Neural progenitor cell (in vitro differentiated cells): ENCODE measurements at regions not wholly inside any gene's neighbourhood (a gene's known extent, or its start where the extent isn't known, plus 50 kb on each side); places are given as distances from the start of the nearest gene placed in this dataset.

ENCODE experiments used
- DNase-seq: peaks from one replicate; pipeline ENCODE4 v3.0.0-alpha.2; 2016; ENCODE audit warnings: low spot score
- H2AFZ ChIP-seq: fragments of 200-600 bp; sonication (generic); replicated peaks from 2 replicates; pipeline ENCODE4 v1.6.1; 2016; ENCODE audit warnings: antibody characterized with exemption
- H3F3A ChIP-seq: fragments of 200-600 bp; sonication (generic); 2 replicates; pipeline ENCODE4 v1.6.1; 2016; ENCODE audit warnings: antibody characterized with exemption, low read depth
- H3K27ac ChIP-seq: fragments of 200-600 bp; sonication (generic); 2 replicates; pipeline ENCODE4 v1.5.1; 2016; ENCODE audit warnings: mild to moderate bottlenecking
- H3K27me3 ChIP-seq: fragments of 200-600 bp; sonication (generic); 2 replicates; pipeline ENCODE4 v1.6.1; 2016; ENCODE audit warnings: mild to moderate bottlenecking, moderate library complexity
- H3K36me3 ChIP-seq: fragments of 200-600 bp; sonication (generic); 2 replicates; pipeline ENCODE4 v1.5.1; 2016
- H3K4me1 ChIP-seq: fragments of 200-600 bp; sonication (generic); 2 replicates; pipeline ENCODE4 v1.6.1; 2016; ENCODE audit warnings: mixed run types
- H3K4me2 ChIP-seq: fragments of 200-600 bp; sonication (generic); 2 replicates; pipeline ENCODE4 v1.6.1; 2016
- H3K4me3 ChIP-seq: fragments of 200-600 bp; sonication (generic); 2 replicates; pipeline ENCODE4 v1.5.1; 2016
- H3K79me2 ChIP-seq: fragments of 200-600 bp; sonication (generic); 2 replicates; pipeline ENCODE4 v1.6.1; 2016; ENCODE audit warnings: low read depth
- H3K9ac ChIP-seq: fragments of 200-600 bp; sonication (generic); 2 replicates; pipeline ENCODE4 v1.6.1; 2016
- H3K9me3 ChIP-seq: fragments of 200-600 bp; sonication (generic); 2 replicates; pipeline ENCODE4 v1.5.1; 2016; ENCODE audit warnings: low read depth
- H4K20me1 ChIP-seq: fragments of 200-600 bp; sonication (generic); 2 replicates; pipeline ENCODE4 v1.6.1; 2016; ENCODE audit warnings: low read depth
- H3K27ac Mint-ChIP-seq: 3 replicates; pipeline ENCODE4 v1.8.0; 2021; ENCODE audit warnings: mixed read lengths
- H3K27me3 Mint-ChIP-seq: 2 replicates; pipeline ENCODE4 v1.8.0; 2022; ENCODE audit warnings: low read depth, mild to moderate bottlenecking, inconsistent platforms, moderate library complexity, mixed read lengths; ENCODE audit not compliant: insufficient read depth
- H3K36me3 Mint-ChIP-seq: 3 replicates; pipeline ENCODE4 v1.8.0; 2021; ENCODE audit warnings: mixed read lengths
- H3K4me1 Mint-ChIP-seq: 3 replicates; pipeline ENCODE4 v1.8.0; 2021; ENCODE audit warnings: mixed read lengths
- H3K4me3 Mint-ChIP-seq: 3 replicates; pipeline ENCODE4 v1.8.0; 2021; ENCODE audit warnings: mild to moderate bottlenecking, moderate library complexity, mixed read lengths
- H3K9me3 Mint-ChIP-seq: 3 replicates; pipeline ENCODE4 v1.8.0; 2020; ENCODE audit warnings: mixed read lengths
- EZH2 ChIP-seq: fragments of 200-600 bp; sonication (generic); IDR thresholded peaks from 2 replicates; pipeline ENCODE4 v1.6.1; 2017; ENCODE audit warnings: antibody characterized with exemption, mild to moderate bottlenecking, moderate library complexity
- EZH2phosphoT487 ChIP-seq: fragments of 200-600 bp; sonication (generic); IDR thresholded peaks from 2 replicates; pipeline ENCODE4 v1.6.1; 2017; ENCODE audit warnings: antibody characterized with exemption
- TF ChIP-seq, protein P1 (sequence below): fragments of 200-600 bp; sonication (generic); IDR thresholded peaks from 2 replicates; pipeline ENCODE4 v1.5.1; 2017; ENCODE audit warnings: antibody characterized with exemption, mild to moderate bottlenecking

DNA sequence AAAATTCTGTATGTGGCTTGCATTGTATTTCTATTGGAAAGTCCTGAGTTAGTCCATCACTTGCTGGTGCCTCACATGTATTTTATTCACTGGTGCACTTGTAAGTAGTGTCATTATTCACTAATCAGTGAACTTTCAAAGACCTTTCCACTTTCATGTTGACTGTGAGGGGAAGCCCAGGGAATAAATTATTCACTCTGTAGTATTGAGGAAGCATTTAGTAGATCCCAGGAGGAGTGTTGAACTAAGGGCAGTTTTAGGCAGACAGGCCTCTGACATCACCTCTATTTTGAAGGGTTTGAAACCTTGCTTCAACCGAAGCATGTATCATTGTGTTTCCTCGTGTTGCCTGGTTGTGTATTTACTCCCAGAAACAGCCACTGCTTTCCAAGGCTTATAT is 705.4 kb upstream of the RIOK2 start:
- Histone ChIP-seq H3K4me1 (no peaks in the 10 kb centered on the region), H4K20me1 (no peaks in the 10 kb centered on the region), H3K27ac (no peak overlapping the region), H3K9ac (no peak overlapping the region), H3K9me3 (no peaks in the 10 kb centered on the region), H3K4me3 (no peak overlapping the region), H3K79me2 (no peaks in the 10 kb centered on the region), H3F3A (no peaks in the 10 kb centered on the region), H3K4me2 (no peak overlapping the region), H2AFZ (no peak overlapping the region), H3K36me3 (no peaks in the 10 kb centered on the region), H3K27me3 (no peaks in the 10 kb centered on the region)
- no peak for DNase-seq
- peaks cover 8% of the 10 kb centered on the region for H3K9me3 Mint-ChIP-seq
- H3K4me3 Mint-ChIP-seq: no peak overlapping the region
- H3K4me1 Mint-ChIP-seq: peaks cover 3% of the 10 kb centered on the region
- no peaks in the 10 kb centered on the region for H3K27me3 Mint-ChIP-seq
- H3K27ac Mint-ChIP-seq: no peak overlapping the region
- no peaks in the 10 kb centered on the region for H3K36me3 Mint-ChIP-seq
- TF ChIP-seq EZH2 (no peak), EZH2phosphoT487 (no peak)
- TF ChIP-seq, protein P1, sequence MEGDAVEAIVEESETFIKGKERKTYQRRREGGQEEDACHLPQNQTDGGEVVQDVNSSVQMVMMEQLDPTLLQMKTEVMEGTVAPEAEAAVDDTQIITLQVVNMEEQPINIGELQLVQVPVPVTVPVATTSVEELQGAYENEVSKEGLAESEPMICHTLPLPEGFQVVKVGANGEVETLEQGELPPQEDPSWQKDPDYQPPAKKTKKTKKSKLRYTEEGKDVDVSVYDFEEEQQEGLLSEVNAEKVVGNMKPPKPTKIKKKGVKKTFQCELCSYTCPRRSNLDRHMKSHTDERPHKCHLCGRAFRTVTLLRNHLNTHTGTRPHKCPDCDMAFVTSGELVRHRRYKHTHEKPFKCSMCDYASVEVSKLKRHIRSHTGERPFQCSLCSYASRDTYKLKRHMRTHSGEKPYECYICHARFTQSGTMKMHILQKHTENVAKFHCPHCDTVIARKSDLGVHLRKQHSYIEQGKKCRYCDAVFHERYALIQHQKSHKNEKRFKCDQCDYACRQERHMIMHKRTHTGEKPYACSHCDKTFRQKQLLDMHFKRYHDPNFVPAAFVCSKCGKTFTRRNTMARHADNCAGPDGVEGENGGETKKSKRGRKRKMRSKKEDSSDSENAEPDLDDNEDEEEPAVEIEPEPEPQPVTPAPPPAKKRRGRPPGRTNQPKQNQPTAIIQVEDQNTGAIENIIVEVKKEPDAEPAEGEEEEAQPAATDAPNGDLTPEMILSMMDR: no peak

DNA sequence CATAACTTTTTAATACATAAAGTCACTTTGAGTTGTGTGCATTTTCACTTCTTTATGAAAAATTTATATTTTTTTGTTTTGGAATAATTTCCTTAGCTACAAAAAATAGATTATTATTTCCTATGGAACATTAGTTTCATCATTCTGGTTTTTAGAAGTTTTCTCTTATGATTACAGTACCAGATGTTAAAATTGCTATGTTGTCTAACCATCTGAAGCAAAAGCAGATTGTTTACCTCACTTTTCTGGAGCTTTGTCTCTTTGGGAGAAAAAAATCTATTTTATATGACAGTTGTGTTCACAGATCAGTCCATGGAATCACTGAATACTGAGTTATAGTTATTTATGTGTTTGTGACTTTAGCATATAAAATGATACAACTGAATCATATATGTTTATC is 708.9 kb upstream of the RIOK2 start:
- H3K4me3 ChIP-seq: no peak overlapping the region
- no peak for DNase-seq
- no peak for TF ChIP-seq EZH2
- no peak for TF ChIP-seq EZH2phosphoT487
- TF ChIP-seq, protein P1: no peak
- H3K4me1 ChIP-seq: no peaks in the 10 kb centered on the region
- no peak overlapping the region for H3K27ac ChIP-seq
- no peaks in the 10 kb centered on the region for H3K79me2 ChIP-seq
- H3F3A ChIP-seq: no peaks in the 10 kb centered on the region
- H3K36me3 ChIP-seq: no peaks in the 10 kb centered on the region
- H3K27me3 ChIP-seq: no peaks in the 10 kb centered on the region
- no peaks in the 10 kb centered on the region for H3K9me3 ChIP-seq
- H2AFZ ChIP-seq: no peak overlapping the region
- no peak overlapping the region for H3K9ac ChIP-seq
- no peak overlapping the region for H3K4me2 ChIP-seq
- Mint-ChIP-seq H3K27me3 (no peaks in the 10 kb centered on the region), H3K36me3 (no peaks in the 10 kb centered on the region), H3K9me3 (peaks cover 8% of the 10 kb centered on the region), H3K27ac (no peak overlapping the region), H3K4me1 (peaks cover 3% of the 10 kb centered on the region), H3K4me3 (no peak overlapping the region)
- H4K20me1 ChIP-seq: no peaks in the 10 kb centered on the region

DNA sequence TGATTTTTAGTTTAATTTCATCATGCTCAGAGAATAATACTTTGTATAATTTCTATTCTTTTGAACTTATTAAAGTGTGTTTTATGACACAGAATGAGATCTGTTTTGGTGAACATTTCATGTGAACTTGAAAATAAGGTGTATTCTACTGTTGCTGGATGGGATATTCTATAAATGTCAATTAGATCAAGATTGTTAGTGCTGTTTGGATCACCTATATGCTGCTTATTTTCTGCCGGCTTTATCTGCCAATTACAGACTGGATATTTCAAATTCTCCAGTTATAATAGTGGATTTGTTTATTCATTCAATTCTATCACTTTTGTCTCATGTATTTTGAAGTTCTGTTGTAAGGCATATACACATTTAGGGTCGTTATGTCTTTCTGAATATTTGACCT is 720.7 kb upstream of the RIOK2 start:
- Histone ChIP-seq H3K4me3 (no peak overlapping the region), H4K20me1 (no peaks in the 10 kb centered on the region), H3K27ac (no peak overlapping the region), H3K4me1 (no peaks in the 10 kb centered on the region), H3K4me2 (no peak overlapping the region), H3K9ac (no peak overlapping the region), H3K79me2 (no peaks in the 10 kb centered on the region), H3K27me3 (no peaks in the 10 kb centered on the region), H3F3A (no peaks in the 10 kb centered on the region), H3K9me3 (peaks cover 17% of the 10 kb centered on the region), H2AFZ (no peak overlapping the region), H3K36me3 (peaks cover 3% of the 10 kb centered on the region)
- no peak for DNase-seq
- Mint-ChIP-seq H3K27ac (no peak overlapping the region), H3K36me3 (no peaks in the 10 kb centered on the region), H3K4me3 (no peak overlapping the region), H3K4me1 (no peaks in the 10 kb centered on the region), H3K9me3 (peaks cover 15% of the 10 kb centered on the region), H3K27me3 (peaks cover 4% of the 10 kb centered on the region)
- TF ChIP-seq, protein P1: no peak
- no peak for TF ChIP-seq EZH2phosphoT487
- no peak for TF ChIP-seq EZH2

DNA sequence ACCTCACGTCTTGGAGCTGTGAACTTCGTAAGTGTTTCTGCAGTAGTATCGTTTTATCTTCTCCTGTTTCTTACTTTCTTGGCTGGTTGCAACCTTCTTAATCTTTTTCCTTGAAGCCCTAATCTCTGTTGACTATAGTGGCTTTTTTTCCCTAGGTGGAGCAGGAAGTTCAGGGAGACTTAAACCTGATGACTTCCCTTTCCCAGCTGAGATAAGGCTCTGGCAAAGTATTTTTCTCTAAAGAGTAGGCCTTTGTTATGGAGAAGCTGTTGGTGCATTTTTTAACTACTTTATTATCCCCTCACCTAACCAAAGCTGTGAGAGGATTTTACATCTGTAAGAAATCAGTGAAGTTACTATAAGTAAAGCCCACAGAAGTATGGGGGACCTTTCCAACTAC is 723.1 kb upstream of the RIOK2 start:
- no peaks in the 10 kb centered on the region for H3K4me1 ChIP-seq
- no peaks in the 10 kb centered on the region for H3F3A ChIP-seq
- no peak overlapping the region for H3K4me2 ChIP-seq
- no peak overlapping the region for H3K27ac ChIP-seq
- H3K36me3 ChIP-seq: peaks cover 3% of the 10 kb centered on the region
- Mint-ChIP-seq H3K27me3 (peaks cover 4% of the 10 kb centered on the region), H3K9me3 (peaks cover 15% of the 10 kb centered on the region), H3K4me3 (no peak overlapping the region), H3K4me1 (no peaks in the 10 kb centered on the region), H3K36me3 (no peaks in the 10 kb centered on the region), H3K27ac (no peak overlapping the region)
- no peaks in the 10 kb centered on the region for H3K27me3 ChIP-seq
- no peak overlapping the region for H3K9ac ChIP-seq
- no peak for DNase-seq
- H2AFZ ChIP-seq: no peak overlapping the region
- H3K4me3 ChIP-seq: no peak overlapping the region
- H4K20me1 ChIP-seq: no peaks in the 10 kb centered on the region
- TF ChIP-seq EZH2 (no peak), EZH2phosphoT487 (no peak)
- TF ChIP-seq, protein P1: no peak
- H3K9me3 ChIP-seq: peaks cover 17% of the 10 kb centered on the region
- no peaks in the 10 kb centered on the region for H3K79me2 ChIP-seq
